ENCODE measurements at regions not wholly inside any gene's neighbourhood (a gene's known extent, or its start where the extent isn't known, plus 50 kb on each side); places are given as distances from the start of the nearest gene placed in this dataset.
A peak's percentile ranks its signal among the peaks of the same experiment; 100 is the strongest.

- TF ChIP-seq EZH2phosphoT487 (IDR thresholded peaks at IDR 0.05; ENCODE audit: low read depth): no peak
- no peak for TF ChIP-seq CTCF (IDR thresholded peaks at IDR 0.05; ENCODE audit: low read depth, low read length)
- Histone ChIP-seq H3K27me3 (ENCODE audit: low read depth, low read length) (no peaks in the 10 kb centered on the region), H3K4me3 (ENCODE audit: low read length) (no peak overlapping the region), H3K9me3 (ENCODE audit: insufficient read depth, low read length) (no peaks in the 10 kb centered on the region), H3K4me2 (ENCODE audit: low read length) (no peak overlapping the region), H3K4me1 (ENCODE audit: low read length) (no peaks in the 10 kb centered on the region), H3K36me3 (replicated peaks; ENCODE audit: low read depth, low read length) (no peaks in the 10 kb centered on the region), H3K79me2 (ENCODE audit: low read length) (no peaks in the 10 kb centered on the region), H3K27ac (ENCODE audit: low read length) (no peak overlapping the region), H3K9ac (ENCODE audit: low read length) (no peak overlapping the region), H2AFZ (ENCODE audit: low read depth, low read length) (no peak overlapping the region), H4K20me1 (ENCODE audit: insufficient read depth, low read length) (no peaks in the 10 kb centered on the region)
Measured at GRCh38 chr3:95049841-95050240, 987.0 kb downstream of the NSUN3 start.

- TF ChIP-seq EZH2phosphoT487 (IDR thresholded peaks at IDR 0.05; ENCODE audit: low read depth) (no peak), CTCF (IDR thresholded peaks at IDR 0.05; ENCODE audit: low read depth, low read length) (no peak)
- Histone ChIP-seq H4K20me1 (ENCODE audit: insufficient read depth, low read length) (no peaks in the 10 kb centered on the region), H3K79me2 (ENCODE audit: low read length) (no peaks in the 10 kb centered on the region), H3K9me3 (ENCODE audit: insufficient read depth, low read length) (no peaks in the 10 kb centered on the region), H3K4me3 (ENCODE audit: low read length) (no peak overlapping the region), H3K4me2 (ENCODE audit: low read length) (no peak overlapping the region), H3K9ac (ENCODE audit: low read length) (no peak overlapping the region), H3K27me3 (ENCODE audit: low read depth, low read length) (no peaks in the 10 kb centered on the region), H3K27ac (ENCODE audit: low read length) (no peak overlapping the region), H2AFZ (ENCODE audit: low read depth, low read length) (no peak overlapping the region), H3K36me3 (replicated peaks; ENCODE audit: low read depth, low read length) (no peaks in the 10 kb centered on the region), H3K4me1 (ENCODE audit: low read length) (no peaks in the 10 kb centered on the region)
Measured at GRCh38 chr3:95055288-95055687, 992.4 kb downstream of the NSUN3 start.

- Histone ChIP-seq H3K27ac (ENCODE audit: low read length) (no peak overlapping the region), H3K9me3 (ENCODE audit: insufficient read depth, low read length) (peaks cover 7% of the 10 kb centered on the region; the same call in 1 of the 2 replicates), H3K79me2 (ENCODE audit: low read length) (no peaks in the 10 kb centered on the region), H4K20me1 (ENCODE audit: insufficient read depth, low read length) (no peaks in the 10 kb centered on the region), H3K36me3 (replicated peaks; ENCODE audit: low read depth, low read length) (peaks cover 9% of the 10 kb centered on the region), H3K9ac (ENCODE audit: low read length) (no peak overlapping the region), H3K4me2 (ENCODE audit: low read length) (no peak overlapping the region), H2AFZ (ENCODE audit: low read depth, low read length) (no peak overlapping the region), H3K27me3 (ENCODE audit: low read depth, low read length) (no peaks in the 10 kb centered on the region), H3K4me1 (ENCODE audit: low read length) (peaks cover 16% of the 10 kb centered on the region), H3K4me3 (ENCODE audit: low read length) (no peak overlapping the region)
- TF ChIP-seq EZH2phosphoT487 (IDR thresholded peaks at IDR 0.05; ENCODE audit: low read depth) (no peak), CTCF (IDR thresholded peaks at IDR 0.05; ENCODE audit: low read depth, low read length) (no peak)
Measured at GRCh38 chr3:95082191-95082590, 1019.3 kb downstream of the NSUN3 start.

GRCh38 chr3:95084738-95085137 lies 1021.9 kb downstream of the NSUN3 start:
- H3K27me3 ChIP-seq (ENCODE audit: low read depth, low read length): no peaks in the 10 kb centered on the region
- 0 out of 2 replicates have a peak overlapping the region, but pooled peaks have one; percentile 9 for H3K4me2 ChIP-seq (ENCODE audit: low read length)
- H3K79me2 ChIP-seq (ENCODE audit: low read length): no peaks in the 10 kb centered on the region
- no peak overlapping the region for H3K27ac ChIP-seq (ENCODE audit: low read length)
- no peak overlapping the region for H3K4me3 ChIP-seq (ENCODE audit: low read length)
- no peaks in the 10 kb centered on the region for H4K20me1 ChIP-seq (ENCODE audit: insufficient read depth, low read length)
- H3K9me3 ChIP-seq (ENCODE audit: insufficient read depth, low read length): peaks cover 7% of the 10 kb centered on the region; the same call in 1 of the 2 replicates
- TF ChIP-seq EZH2phosphoT487 (IDR thresholded peaks at IDR 0.05; ENCODE audit: low read depth): no peak
- no peak for TF ChIP-seq CTCF (IDR thresholded peaks at IDR 0.05; ENCODE audit: low read depth, low read length)
- H2AFZ ChIP-seq (ENCODE audit: low read depth, low read length): no peak overlapping the region
- H3K4me1 ChIP-seq (ENCODE audit: low read length): peaks cover 22% of the 10 kb centered on the region
- peaks cover 9% of the 10 kb centered on the region for H3K36me3 ChIP-seq (replicated peaks; ENCODE audit: low read depth, low read length)
- no peak overlapping the region for H3K9ac ChIP-seq (ENCODE audit: low read length)
